ENCODE measurements at regions not wholly inside any gene's neighbourhood (a gene's known extent, or its start where the extent isn't known, plus 50 kb on each side); places are given as distances from the start of the nearest gene placed in this dataset.

GRCh38 chr1:50261951-50262350 lies 153.2 kb downstream of the ELAVL4 start:
- H4K20me1 ChIP-seq (ENCODE audit: insufficient read depth): no peaks in the 10 kb centered on the region
- H3K4me3 ChIP-seq (ENCODE audit: low read length): no peak overlapping the region
- H2AFZ ChIP-seq (ENCODE audit: low read depth, low read length): no peak overlapping the region
- H3K79me2 ChIP-seq (replicated peaks; ENCODE audit: insufficient read depth, low read length): no peaks in the 10 kb centered on the region
- no peaks in the 10 kb centered on the region for H3K36me3 ChIP-seq (ENCODE audit: insufficient read depth, low read length)
- H3K9ac ChIP-seq (ENCODE audit: low read length): no peak overlapping the region
- no peaks in the 10 kb centered on the region for H3K9me3 ChIP-seq (ENCODE audit: low read length)
- no peak overlapping the region for H3K27ac ChIP-seq (ENCODE audit: low read length)
- no peaks in the 10 kb centered on the region for H3F3A ChIP-seq (ENCODE audit: insufficient read depth, low read length, poor library complexity, severe bottlenecking)
- TF ChIP-seq POLR2AphosphoS5 (IDR thresholded peaks at IDR 0.05) (no peak), EZH2 (IDR thresholded peaks at IDR 0.05; ENCODE audit: borderline replicate concordance, insufficient read depth, low read length, poor library complexity, severe bottlenecking) (no peak), TAF1 (IDR thresholded peaks at IDR 0.05; ENCODE audit: low read depth) (no peak), CTCF (IDR thresholded peaks at IDR 0.05; ENCODE audit: poor library complexity, severe bottlenecking) (no peak), MXI1 (conservative IDR thresholded peaks at IDR 0.05; ENCODE audit: poor library complexity, severe bottlenecking) (no peak), SMC3 (conservative IDR thresholded peaks at IDR 0.05; ENCODE audit: poor library complexity) (no peak), EP300 (conservative IDR thresholded peaks at IDR 0.05; ENCODE audit: poor library complexity, severe bottlenecking) (no peak), REST (IDR thresholded peaks at IDR 0.05; ENCODE audit: borderline replicate concordance) (no peak), RAD21 (conservative IDR thresholded peaks at IDR 0.05) (no peak)
- H3K9me2 ChIP-seq (ENCODE audit: insufficient read depth, low read length): no peaks in the 10 kb centered on the region
- no peak overlapping the region for H3K4me2 ChIP-seq (ENCODE audit: low read length)
- no peaks in the 10 kb centered on the region for H3K27me3 ChIP-seq (ENCODE audit: insufficient read depth, low read depth, low read length)

- H3F3A ChIP-seq (ENCODE audit: insufficient read depth, low read length, poor library complexity, severe bottlenecking): no peaks in the 10 kb centered on the region
- no peak overlapping the region for H3K9ac ChIP-seq (ENCODE audit: low read length)
- no peak overlapping the region for H3K4me2 ChIP-seq (ENCODE audit: low read length)
- H4K20me1 ChIP-seq (ENCODE audit: insufficient read depth): no peaks in the 10 kb centered on the region
- TF ChIP-seq EP300 (conservative IDR thresholded peaks at IDR 0.05; ENCODE audit: poor library complexity, severe bottlenecking): no peak
- TF ChIP-seq SMC3 (conservative IDR thresholded peaks at IDR 0.05; ENCODE audit: poor library complexity): no peak
- no peak for TF ChIP-seq TAF1 (IDR thresholded peaks at IDR 0.05; ENCODE audit: low read depth)
- TF ChIP-seq MXI1 (conservative IDR thresholded peaks at IDR 0.05; ENCODE audit: poor library complexity, severe bottlenecking): no peak
- no peak for TF ChIP-seq RAD21 (conservative IDR thresholded peaks at IDR 0.05)
- no peak for TF ChIP-seq REST (IDR thresholded peaks at IDR 0.05; ENCODE audit: borderline replicate concordance)
- TF ChIP-seq CTCF (IDR thresholded peaks at IDR 0.05; ENCODE audit: poor library complexity, severe bottlenecking): no peak
- TF ChIP-seq EZH2 (IDR thresholded peaks at IDR 0.05; ENCODE audit: borderline replicate concordance, insufficient read depth, low read length, poor library complexity, severe bottlenecking): no peak
- TF ChIP-seq POLR2AphosphoS5 (IDR thresholded peaks at IDR 0.05): no peak
- no peak overlapping the region for H2AFZ ChIP-seq (ENCODE audit: low read depth, low read length)
- no peaks in the 10 kb centered on the region for H3K79me2 ChIP-seq (replicated peaks; ENCODE audit: insufficient read depth, low read length)
- no peak overlapping the region for H3K27ac ChIP-seq (ENCODE audit: low read length)
- no peaks in the 10 kb centered on the region for H3K36me3 ChIP-seq (ENCODE audit: insufficient read depth, low read length)
- no peaks in the 10 kb centered on the region for H3K27me3 ChIP-seq (ENCODE audit: insufficient read depth, low read depth, low read length)
- H3K9me2 ChIP-seq (ENCODE audit: insufficient read depth, low read length): no peaks in the 10 kb centered on the region
- no peak overlapping the region for H3K4me3 ChIP-seq (ENCODE audit: low read length)
- H3K9me3 ChIP-seq (ENCODE audit: low read length): no peaks in the 10 kb centered on the region
Measured at GRCh38 chr1:50257940-50258685, 149.4 kb downstream of the ELAVL4 start.
